ENCODE measurements at regions not wholly inside any gene's neighbourhood (a gene's known extent, or its start where the extent isn't known, plus 50 kb on each side); places are given as distances from the start of the nearest gene placed in this dataset.
A peak's percentile ranks its signal among the peaks of the same experiment; 100 is the strongest.

DNA sequence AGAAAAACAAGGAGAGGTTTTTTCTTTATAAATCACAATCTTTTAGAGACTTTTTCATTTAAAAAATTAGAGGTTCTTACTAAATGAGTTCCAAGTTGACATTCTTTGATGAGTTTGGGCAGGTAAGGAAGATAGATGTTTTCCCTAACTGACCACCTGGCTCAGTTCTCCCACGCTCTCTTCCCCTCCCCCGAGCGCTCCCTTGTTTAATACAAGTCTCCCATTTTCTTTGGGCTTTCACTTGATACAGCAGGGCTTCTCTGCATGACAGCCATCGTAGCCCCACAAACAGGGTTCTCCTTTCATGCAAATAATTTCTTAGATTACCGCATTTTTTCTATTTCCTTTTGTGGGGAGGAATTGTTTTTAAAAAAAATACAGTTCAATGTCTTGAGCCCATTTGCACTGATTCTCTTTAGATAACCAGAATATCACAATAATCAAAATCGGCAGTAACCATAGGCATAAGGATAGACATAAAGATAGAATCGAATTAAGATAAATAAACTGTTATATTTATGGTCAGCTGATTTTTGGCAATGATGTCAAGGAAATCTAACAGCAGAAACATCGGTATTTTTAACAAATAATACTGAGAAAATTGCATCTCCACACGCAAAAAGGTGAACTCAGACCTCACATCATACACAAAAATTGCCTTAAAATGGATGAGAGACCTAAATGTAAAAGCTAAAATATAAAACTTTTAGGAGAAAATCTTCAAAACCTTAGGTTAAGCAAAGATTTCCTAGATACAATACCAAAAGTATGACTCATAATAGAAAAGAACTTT is 325.4 kb downstream of the PIK3R1 start:
- peaks cover 11 to 20% of the 10 kb centered on the region in 2 experiments; a peak in 4 of 5 replicates for H3K27me3 ChIP-seq (ENCODE audit: control insufficient read depth in 2 of 2, insufficient read depth in 2 of 2, low read length in 2 of 2)
- no peaks in the 10 kb centered on the region for H3K9me3 ChIP-seq (replicated peaks; ENCODE audit: control insufficient read depth, insufficient read depth, low read depth, low read length)
- in situ Hi-C loops (cut with MboI), result no loop called here
- no peak overlapping the region for H2AFZ ChIP-seq (ENCODE audit: low read depth, low read length)
- no peak overlapping the region for H3K27ac ChIP-seq (ENCODE audit: extremely low read depth, low read depth, low read length)
- WGBS (ENCODE audit: insufficient coverage, low coverage, missing lambda C conversion rate), result 1% methylated on average over 9 of the region's 9 CpGs
- H3K4me1 ChIP-seq (replicated peaks in 1 of 2; ENCODE audit: control insufficient read depth in 2 of 2, insufficient read depth in 2 of 2, low read length in 2 of 2), result no peaks in the 10 kb centered on the region
- POLR2A ChIA-PET, result interaction anchor here (1.5 kb wide), 1 partner anchor 18 kb away, joined by 5 read pairs; no protein-coding TSS in a partner anchor
- DNase-seq (ENCODE audit: extremely low read depth in 1 of 4, low spot score in 3 of 4) (no peak), FAIRE-seq (no peak), ATAC-seq (no peak)
- no peak overlapping the region for H3K9ac ChIP-seq (ENCODE audit: insufficient read depth in 1 of 2, low read depth in 2 of 2, low read length in 2 of 2)
- H3K4me2 ChIP-seq (ENCODE audit: insufficient read depth, low read length), result no peak overlapping the region
- H3K4me3 ChIP-seq, result no peak overlapping the region
- intact Hi-C loops (cut with micrococcal nuclease), result no loop called here
- no peaks in the 10 kb centered on the region for H3K9me1 ChIP-seq (ENCODE audit: control insufficient read depth, insufficient read depth, low read length)
- H4K20me1 ChIP-seq (replicated peaks; ENCODE audit: control insufficient read depth, insufficient read depth, low read length), result no peaks in the 10 kb centered on the region
- no TSS peak for BruUV-seq (replicated peaks)
- no peaks in the 10 kb centered on the region for H3K36me3 ChIP-seq (ENCODE audit: control insufficient read depth, insufficient read depth, low read length)
- CTCF ChIA-PET (ENCODE audit: low intra/inter-chr PET ratio), result no interaction called here
- H3K79me2 ChIP-seq (ENCODE audit: control insufficient read depth, insufficient read depth, low read length), result no peaks in the 10 kb centered on the region
- TF ChIP-seq, protein P1, sequence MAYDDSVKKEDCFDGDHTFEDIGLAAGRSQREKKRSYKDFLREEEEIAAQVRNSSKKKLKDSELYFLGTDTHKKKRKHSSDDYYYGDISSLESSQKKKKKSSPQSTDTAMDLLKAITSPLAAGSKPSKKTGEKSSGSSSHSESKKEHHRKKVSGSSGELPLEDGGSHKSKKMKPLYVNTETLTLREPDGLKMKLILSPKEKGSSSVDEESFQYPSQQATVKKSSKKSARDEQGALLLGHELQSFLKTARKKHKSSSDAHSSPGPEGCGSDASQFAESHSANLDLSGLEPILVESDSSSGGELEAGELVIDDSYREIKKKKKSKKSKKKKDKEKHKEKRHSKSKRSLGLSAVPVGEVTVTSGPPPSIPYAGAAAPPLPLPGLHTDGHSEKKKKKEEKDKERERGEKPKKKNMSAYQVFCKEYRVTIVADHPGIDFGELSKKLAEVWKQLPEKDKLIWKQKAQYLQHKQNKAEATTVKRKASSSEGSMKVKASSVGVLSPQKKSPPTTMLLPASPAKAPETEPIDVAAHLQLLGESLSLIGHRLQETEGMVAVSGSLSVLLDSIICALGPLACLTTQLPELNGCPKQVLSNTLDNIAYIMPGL (CRISPR knock-in tag; IDR thresholded peaks at IDR 0.05), result no peak
- TF ChIP-seq, protein P2, sequence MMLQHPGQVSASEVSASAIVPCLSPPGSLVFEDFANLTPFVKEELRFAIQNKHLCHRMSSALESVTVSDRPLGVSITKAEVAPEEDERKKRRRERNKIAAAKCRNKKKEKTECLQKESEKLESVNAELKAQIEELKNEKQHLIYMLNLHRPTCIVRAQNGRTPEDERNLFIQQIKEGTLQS (IDR thresholded peaks at IDR 0.05), result 0 out of 2 replicates have a peak, but pooled peaks have one; percentile 18
- TF ChIP-seq, protein P2 (CRISPR knock-in tag; conservative IDR thresholded peaks at IDR 0.05), result no peak

All from K562 (cell line).